OCI-LY3 (cell line): ENCODE measurements at regions not wholly inside any gene's neighbourhood (a gene's known extent, or its start where the extent isn't known, plus 50 kb on each side); places are given as distances from the start of the nearest gene placed in this dataset.

Source experiments
- H2AFZ ChIP-seq: fragments of 200-600, 300-600 bp; shearing (Covaris generic); 2 replicates; pipeline ENCODE4 v1.6.0; 2014; ENCODE audit warnings: antibody characterized with exemption, low read depth, low read length
- H3K27ac ChIP-seq: fragments of 200-600, 300-600 bp; sonication (generic); 2 replicates; pipeline ENCODE4 v1.5.1; 2014; ENCODE audit warnings: mild to moderate bottlenecking, low read length, moderate library complexity, mixed read lengths
- H3K27me3 ChIP-seq: fragments of 200-600, 300-600 bp; sonication (generic); 2 replicates; pipeline ENCODE4 v1.6.1; 2014; ENCODE audit warnings: low read depth, low read length, mixed read lengths
- H3K36me3 ChIP-seq: fragments of 200-600, 300-600 bp; sonication (generic); replicated peaks from 2 replicates; pipeline ENCODE3; 2014; ENCODE audit warnings: low read depth, low read length, mixed read lengths
- H3K4me1 ChIP-seq: fragments of 300-600, 200-600 bp; sonication (generic); 2 replicates; pipeline ENCODE4 v1.6.1; 2014; ENCODE audit warnings: low read length, mixed read lengths
- H3K4me2 ChIP-seq: fragments of 200-600, 300-600 bp; sonication (generic); 2 replicates; pipeline ENCODE4 v1.6.1; 2014; ENCODE audit warnings: low read length, mixed read lengths
- H3K4me3 ChIP-seq: fragments of 300-600, 200-600 bp; sonication (generic); 2 replicates; pipeline ENCODE4 v1.5.1; 2014; ENCODE audit warnings: antibody characterized with exemption, mild to moderate bottlenecking, low read length, moderate library complexity
- H3K79me2 ChIP-seq: fragments of 300-600, 200-600 bp; shearing (Covaris generic); 2 replicates; pipeline ENCODE4 v1.6.1; 2014; ENCODE audit warnings: mild to moderate bottlenecking, low read length, mixed read lengths
- H3K9ac ChIP-seq: fragments of 300-600, 200-600 bp; shearing (Covaris generic); 2 replicates; pipeline ENCODE4 v1.6.0; 2014; ENCODE audit warnings: mild to moderate bottlenecking, low read length, moderate library complexity
- H3K9me3 ChIP-seq: fragments of 200-600, 300-600 bp; shearing (Covaris generic); 2 replicates; pipeline ENCODE4 v1.6.1; 2014; ENCODE audit warnings: low read length, mixed read lengths; ENCODE audit not compliant: insufficient read depth
- H4K20me1 ChIP-seq: fragments of 200-600, 300-600 bp; sonication (generic); 2 replicates; pipeline ENCODE4 v1.6.1; 2016; ENCODE audit warnings: low read length, mixed read lengths; ENCODE audit not compliant: insufficient read depth
- EZH2phosphoT487 ChIP-seq: fragments of 200-600 bp; shearing (Covaris generic); IDR thresholded peaks from 2 replicates; pipeline ENCODE4 v1.6.1; 2018; ENCODE audit warnings: antibody characterized with exemption, mixed run types, low read depth
- TF ChIP-seq, protein P1 (sequence below): fragments of 200-600, 300-600 bp; sonication (generic); IDR thresholded peaks from 2 replicates; pipeline ENCODE4 v1.5.1; 2014; ENCODE audit warnings: antibody characterized with exemption, low read length, low read depth

DNA sequence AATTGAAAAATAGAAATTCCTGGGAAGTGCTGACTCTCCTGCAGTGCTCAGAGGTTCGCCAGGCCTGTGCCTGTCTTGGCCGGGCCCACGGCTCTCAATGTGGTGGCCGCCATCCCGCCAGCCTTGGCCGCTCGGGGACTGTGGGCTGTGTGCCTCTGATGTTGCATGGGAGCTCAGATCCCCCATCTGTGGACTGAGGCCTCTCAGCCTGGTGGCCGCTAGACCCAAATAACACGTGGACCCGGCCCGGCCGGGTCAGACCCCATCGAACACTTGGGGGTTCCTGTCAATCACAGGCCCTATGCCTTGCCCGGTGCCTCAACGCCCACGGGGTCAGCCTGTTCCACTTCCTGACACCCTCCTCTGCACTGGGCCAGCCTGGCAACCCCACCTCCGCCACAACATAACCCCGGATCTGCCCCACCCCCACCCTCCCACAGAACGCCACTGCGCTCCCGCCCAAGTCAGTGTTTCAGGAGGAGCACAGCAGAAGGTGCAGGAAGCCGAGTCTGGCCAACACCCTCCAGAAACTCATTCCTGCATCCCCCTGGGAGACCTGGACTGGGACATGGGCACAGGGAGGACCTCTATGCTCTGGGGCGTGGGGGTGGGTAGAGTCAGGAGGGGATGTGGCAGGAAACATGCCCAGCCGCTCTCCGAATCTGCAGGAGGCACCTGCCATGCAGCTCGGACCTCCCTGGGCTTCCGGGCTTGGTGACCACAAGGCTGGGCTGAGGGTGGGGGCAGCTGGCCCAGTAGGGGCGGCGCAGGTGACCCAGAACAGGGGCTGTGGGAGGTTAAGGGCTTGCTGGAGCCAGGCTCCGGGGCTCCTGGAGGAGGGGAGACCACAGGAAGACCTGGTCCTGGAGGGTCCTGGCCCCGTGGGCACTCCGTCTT lies 98.7 kb upstream of the BHLHE23 start:
- Histone ChIP-seq H3K36me3 (no peaks in the 10 kb centered on the region), H3K4me2 (no peak overlapping the region), H3K27ac (no peak overlapping the region), H3K9ac (no peak overlapping the region), H3K4me1 (no peaks in the 10 kb centered on the region), H3K9me3 (no peaks in the 10 kb centered on the region), H4K20me1 (no peaks in the 10 kb centered on the region), H3K79me2 (no peaks in the 10 kb centered on the region), H2AFZ (no peak overlapping the region), H3K27me3 (no peaks in the 10 kb centered on the region; the same call in 1 of the 2 replicates), H3K4me3 (no peak overlapping the region)
- TF ChIP-seq EZH2phosphoT487 = no peak
- TF ChIP-seq, protein P1, sequence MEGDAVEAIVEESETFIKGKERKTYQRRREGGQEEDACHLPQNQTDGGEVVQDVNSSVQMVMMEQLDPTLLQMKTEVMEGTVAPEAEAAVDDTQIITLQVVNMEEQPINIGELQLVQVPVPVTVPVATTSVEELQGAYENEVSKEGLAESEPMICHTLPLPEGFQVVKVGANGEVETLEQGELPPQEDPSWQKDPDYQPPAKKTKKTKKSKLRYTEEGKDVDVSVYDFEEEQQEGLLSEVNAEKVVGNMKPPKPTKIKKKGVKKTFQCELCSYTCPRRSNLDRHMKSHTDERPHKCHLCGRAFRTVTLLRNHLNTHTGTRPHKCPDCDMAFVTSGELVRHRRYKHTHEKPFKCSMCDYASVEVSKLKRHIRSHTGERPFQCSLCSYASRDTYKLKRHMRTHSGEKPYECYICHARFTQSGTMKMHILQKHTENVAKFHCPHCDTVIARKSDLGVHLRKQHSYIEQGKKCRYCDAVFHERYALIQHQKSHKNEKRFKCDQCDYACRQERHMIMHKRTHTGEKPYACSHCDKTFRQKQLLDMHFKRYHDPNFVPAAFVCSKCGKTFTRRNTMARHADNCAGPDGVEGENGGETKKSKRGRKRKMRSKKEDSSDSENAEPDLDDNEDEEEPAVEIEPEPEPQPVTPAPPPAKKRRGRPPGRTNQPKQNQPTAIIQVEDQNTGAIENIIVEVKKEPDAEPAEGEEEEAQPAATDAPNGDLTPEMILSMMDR = no peak

GRCh38 chr20:63104312-63105181 lies 97.8 kb upstream of the BHLHE23 start:
- no peaks in the 10 kb centered on the region for H3K79me2 ChIP-seq
- no peaks in the 10 kb centered on the region for H3K36me3 ChIP-seq
- H3K9me3 ChIP-seq = no peaks in the 10 kb centered on the region
- TF ChIP-seq, protein P1 = no peak
- TF ChIP-seq EZH2phosphoT487 = no peak
- H3K4me1 ChIP-seq = no peaks in the 10 kb centered on the region
- no peak overlapping the region for H3K4me2 ChIP-seq
- no peak overlapping the region for H2AFZ ChIP-seq
- no peak overlapping the region for H3K9ac ChIP-seq
- no peak overlapping the region for H3K27ac ChIP-seq
- no peaks in the 10 kb centered on the region; the same call in 1 of the 2 replicates for H3K27me3 ChIP-seq
- H3K4me3 ChIP-seq = no peak overlapping the region
- no peaks in the 10 kb centered on the region for H4K20me1 ChIP-seq

DNA sequence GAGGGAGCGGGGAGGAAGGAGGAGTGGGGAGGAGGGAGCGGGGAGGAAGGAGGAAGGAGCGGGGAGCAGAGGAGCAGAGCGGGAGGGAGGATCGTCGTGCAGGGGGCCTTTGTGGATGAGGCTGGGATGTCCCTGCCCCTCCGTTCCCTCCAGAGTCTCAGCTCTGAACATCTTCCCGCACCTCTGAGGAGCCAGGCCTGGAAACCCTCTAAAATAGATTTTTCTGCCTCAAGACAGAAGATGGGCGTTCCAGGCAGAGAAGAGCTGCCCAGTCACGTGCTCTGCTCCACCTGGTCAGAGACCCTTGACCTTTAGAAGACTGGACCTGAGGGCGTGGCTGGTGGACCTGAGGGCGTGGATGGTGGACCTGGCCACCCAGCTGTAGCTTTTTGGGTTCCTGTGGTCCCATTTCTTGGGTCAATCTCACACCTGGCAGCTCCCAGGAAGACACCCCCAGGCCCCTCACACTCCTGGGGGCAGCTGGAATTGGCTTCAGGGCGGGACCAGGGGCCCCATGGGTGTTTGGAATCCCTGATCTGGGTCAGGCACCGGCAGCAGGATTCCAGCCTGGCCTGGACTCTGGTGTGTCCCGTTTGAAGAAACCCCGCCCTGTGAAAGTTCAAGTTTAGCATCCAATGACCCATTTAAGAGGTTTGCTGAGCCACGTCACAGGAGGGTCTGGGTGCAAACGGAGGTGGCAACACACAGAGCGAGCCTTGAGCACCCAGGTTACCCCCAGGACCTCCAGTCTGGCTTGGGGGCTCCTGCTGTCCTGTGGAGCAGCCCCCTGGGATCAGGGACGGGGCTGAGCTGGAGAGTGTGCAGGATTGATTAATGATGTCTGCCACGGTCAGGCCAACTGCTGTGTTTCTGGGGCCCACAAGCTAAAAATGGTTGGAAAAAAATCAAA lies 96.9 kb upstream of the BHLHE23 start:
- H3K27me3 ChIP-seq = no peaks in the 10 kb centered on the region; the same call in 1 of the 2 replicates
- no peak overlapping the region for H2AFZ ChIP-seq
- H3K9ac ChIP-seq = no peak overlapping the region
- no peak overlapping the region for H3K4me2 ChIP-seq
- H3K4me3 ChIP-seq = no peak overlapping the region
- no peaks in the 10 kb centered on the region for H3K4me1 ChIP-seq
- H3K36me3 ChIP-seq = no peaks in the 10 kb centered on the region
- no peaks in the 10 kb centered on the region for H4K20me1 ChIP-seq
- no peaks in the 10 kb centered on the region for H3K9me3 ChIP-seq
- no peak overlapping the region for H3K27ac ChIP-seq
- TF ChIP-seq, protein P1 = no peak
- TF ChIP-seq EZH2phosphoT487 = no peak
- H3K79me2 ChIP-seq = no peaks in the 10 kb centered on the region
